ENCODE measurements at regions not wholly inside any gene's neighbourhood (a gene's known extent, or its start where the extent isn't known, plus 50 kb on each side); places are given as distances from the start of the nearest gene placed in this dataset.
"Not testable (repeated sequence)": the region's sequence is repeated elsewhere in the genome, so short reads cannot be mapped to it uniquely, and the experiment has no call there.

DNA sequence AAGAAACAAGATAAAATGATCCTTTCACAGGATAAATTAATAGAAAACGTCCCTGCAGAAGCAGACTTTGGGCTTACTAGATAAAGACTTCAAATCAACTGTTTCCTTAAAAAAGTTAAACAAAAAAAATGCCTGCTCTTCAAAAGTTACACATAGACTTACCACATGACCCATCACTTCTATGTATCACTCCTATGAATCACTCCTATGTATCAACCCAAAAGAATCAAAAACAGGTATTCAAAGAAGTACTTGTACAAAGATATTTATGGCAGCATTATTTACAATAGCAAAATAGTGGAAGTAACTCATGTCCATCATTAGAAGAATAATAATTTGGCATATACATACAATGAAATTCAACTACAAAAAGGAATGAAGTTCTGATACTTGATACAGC lies 56.3 kb upstream of the PRDM9 start:
- no peak for DNase-seq (ENCODE audit: low spot score)

GRCh38 chr5:23450187-23450586 lies 57.2 kb upstream of the PRDM9 start:
- no peak for DNase-seq (ENCODE audit: low spot score)

DNA sequence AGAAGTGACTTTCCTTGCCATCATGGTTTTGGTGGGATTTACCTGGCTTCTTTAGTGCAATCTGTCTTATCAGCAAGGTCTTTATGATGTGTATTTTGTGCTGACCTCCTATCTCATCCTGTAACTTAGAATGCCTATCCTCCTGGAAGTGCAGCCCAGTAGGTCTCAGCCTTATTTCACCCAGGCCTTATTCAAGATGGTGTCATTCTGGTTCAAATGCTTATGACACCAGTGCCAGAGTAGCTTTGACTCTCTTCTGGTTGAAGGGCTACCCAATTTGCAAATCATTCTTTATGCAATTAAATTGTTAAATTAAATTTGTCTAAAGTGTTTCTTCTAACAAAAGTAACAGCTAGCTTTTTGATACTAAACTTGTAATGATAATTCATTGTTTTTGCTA lies 58.8 kb upstream of the PRDM9 start:
- DNase-seq (ENCODE audit: low spot score), result no peak

GRCh38 chr5:23446424-23446823 lies 61.0 kb upstream of the PRDM9 start:
- DNase-seq (ENCODE audit: low spot score), result no peak

GRCh38 chr5:23445573-23445972 lies 61.8 kb upstream of the PRDM9 start:
- DNase-seq (ENCODE audit: low spot score), result no peak

GRCh38 chr5:23440703-23441102 lies 66.7 kb upstream of the PRDM9 start:
- no peak for DNase-seq (ENCODE audit: low spot score)

DNA sequence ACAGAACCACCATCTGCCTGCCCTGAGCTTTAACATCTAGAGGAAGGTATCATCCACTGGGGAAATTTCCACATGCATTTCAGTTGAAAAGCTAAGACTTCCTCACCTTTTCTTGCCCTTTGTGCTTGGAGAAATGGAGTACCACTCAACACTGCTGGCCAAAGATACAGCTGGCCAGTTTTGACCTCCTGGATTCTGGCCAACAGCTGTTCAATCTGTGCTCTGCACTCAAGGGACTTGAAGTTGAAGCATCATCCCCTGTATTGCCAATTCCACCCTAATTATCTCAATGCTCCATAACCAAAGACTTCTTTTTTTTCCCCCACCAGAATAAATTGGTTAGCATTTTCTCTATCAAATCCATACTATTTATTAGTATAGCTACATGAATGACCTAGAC lies 70.4 kb upstream of the PRDM9 start:
- no peak for DNase-seq (ENCODE audit: low spot score)

- no peak for DNase-seq (ENCODE audit: low spot score)
Measured at GRCh38 chr5:23433534-23434315, 73.7 kb upstream of the PRDM9 start.

GRCh38 chr5:23428705-23429104 lies 78.7 kb upstream of the PRDM9 start:
- no peak for DNase-seq (ENCODE audit: low spot score)

DNA sequence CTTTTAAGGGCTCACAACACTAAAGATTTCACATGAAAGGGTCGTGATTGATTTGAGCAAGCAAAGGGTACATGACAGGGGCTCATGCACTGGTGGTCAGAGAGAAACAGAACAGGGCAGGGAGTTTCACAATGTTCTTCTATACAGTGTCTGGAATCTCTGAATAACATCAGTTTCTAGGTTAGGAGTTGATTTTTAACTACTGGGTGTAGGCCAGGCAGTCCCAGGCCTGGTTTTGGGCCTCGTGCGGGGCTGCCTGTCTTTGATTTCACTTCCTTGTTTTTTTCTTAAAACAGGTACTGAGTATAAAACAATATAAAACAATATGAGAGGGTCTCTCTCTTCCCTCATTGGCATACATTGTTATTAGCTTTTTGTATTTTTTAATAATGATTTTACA lies 87.2 kb upstream of the PRDM9 start:
- not testable (repeated sequence) for DNase-seq (ENCODE audit: low spot score)

- DNase-seq (ENCODE audit: low spot score), result no peak
Measured at GRCh38 chr5:23419115-23419514, 88.3 kb upstream of the PRDM9 start.

DNA sequence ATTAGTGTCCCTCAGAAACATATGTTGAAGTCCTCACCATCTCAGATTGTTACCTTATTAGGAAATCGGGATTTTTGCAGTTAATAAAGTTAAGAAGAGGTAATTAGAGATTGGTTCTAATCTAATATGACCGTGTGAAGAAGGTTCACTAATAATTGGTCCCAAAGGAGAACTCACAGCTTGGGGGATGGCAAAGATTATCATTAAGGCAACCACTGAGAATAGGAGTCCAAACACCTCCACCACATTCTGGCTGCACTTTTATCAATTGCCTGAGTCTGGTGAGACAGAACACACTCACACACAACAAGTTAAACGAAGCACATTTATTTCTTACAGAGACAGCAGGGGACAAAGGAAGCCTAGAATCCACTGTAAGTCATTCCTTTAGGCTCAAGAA lies 94.9 kb upstream of the PRDM9 start:
- DNase-seq (ENCODE audit: low spot score), result no peak

- DNase-seq (ENCODE audit: low spot score), result no peak
Measured at GRCh38 chr5:23411994-23412393, 95.4 kb upstream of the PRDM9 start.

DNA sequence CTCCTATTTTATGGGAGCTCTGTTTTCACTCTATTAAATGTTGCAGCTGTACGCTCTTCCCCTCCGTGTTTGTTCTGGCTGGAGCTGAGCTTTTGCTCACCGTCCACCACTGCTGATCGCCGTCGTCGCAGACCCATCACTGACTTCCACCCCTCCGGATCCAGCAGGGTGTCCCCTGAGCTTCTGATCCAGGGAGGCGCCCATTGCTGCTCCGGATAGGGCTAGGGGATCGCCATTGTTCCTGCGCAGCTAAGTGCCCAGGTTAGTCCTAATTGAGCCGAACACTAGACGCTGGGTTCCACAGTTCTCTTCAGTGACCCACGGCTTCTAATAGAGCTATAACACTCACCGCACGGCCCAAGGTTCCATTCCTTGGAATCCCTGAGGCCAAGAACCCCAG lies 96.2 kb upstream of the PRDM9 start:
- DNase-seq (ENCODE audit: low spot score), result no peak

DNA sequence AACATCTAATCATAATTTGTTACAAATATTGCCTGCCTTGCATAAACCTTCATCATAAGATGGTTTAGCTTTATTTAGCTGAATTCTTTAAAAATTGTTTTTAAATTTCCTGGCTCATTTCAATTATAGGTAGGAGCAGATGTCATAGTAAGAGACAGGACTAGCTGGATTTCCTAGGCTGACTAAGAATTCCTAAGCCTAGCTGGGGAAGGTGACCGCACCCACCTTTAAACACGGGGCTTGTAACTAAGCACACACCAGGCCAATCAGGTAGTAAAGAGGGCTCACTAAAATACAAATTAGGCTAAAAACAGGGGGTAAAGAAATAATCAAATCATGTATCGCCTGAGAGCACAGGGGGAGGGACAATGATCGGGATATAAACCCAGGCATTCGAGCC lies 96.6 kb upstream of the PRDM9 start:
- DNase-seq (ENCODE audit: low spot score), result not testable (repeated sequence)

DNA sequence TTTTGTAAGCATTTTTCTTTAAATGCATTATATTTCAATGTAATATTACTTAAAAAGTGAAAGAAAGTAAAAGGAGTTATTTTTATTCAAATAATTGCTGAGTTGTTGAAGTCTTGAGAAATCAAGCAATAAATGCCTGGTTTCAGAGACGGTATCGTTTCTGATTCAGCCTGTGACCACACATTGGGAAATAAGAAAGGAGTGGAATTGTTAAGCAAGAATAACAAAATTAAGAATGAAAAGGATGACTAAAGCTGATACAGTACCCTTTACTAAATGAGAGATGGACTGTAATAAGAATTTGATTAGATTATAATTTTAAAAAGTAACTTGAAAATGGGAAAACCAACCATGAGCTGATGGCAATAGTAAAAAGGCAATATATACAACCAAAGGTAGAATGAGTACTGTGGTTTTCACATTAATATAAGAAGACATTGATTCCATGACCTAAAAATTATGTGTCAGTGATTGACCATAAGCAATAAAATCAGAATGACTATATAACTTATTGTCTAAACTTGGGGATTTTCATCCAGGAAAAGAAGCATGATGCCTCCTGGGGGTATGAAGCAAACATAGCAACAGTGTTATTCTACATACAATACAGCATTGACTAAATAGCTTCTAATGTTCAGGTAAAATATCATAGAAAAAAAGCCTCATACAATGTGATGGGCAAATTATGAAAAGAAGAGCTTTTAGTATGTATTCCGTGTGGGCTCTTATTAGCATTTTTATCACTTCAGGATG lies 101.9 kb upstream of the PRDM9 start:
- DNase-seq (ENCODE audit: low spot score), result no peak

DNA sequence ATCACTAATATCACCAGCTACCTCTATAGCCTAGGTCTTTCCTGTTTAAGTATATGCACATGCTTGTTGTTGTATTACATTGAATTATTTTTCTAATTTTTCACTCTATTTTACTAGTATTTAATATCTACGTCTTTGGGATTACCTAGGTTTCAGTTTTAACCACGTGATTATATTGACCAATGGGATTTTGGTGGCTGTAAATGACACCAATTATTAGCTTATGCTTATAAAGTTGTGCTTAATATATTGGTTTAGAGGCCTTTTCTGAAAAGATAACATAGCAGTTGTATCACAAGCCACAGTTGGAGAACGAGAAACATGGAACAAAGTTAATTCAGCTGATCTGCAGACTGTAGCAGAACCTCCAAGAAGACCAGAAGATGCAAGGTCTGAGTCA lies 104.8 kb upstream of the PRDM9 start:
- no peak for DNase-seq (ENCODE audit: low spot score)

GRCh38 chr5:23400951-23401350 lies 106.5 kb upstream of the PRDM9 start:
- DNase-seq (ENCODE audit: low spot score), result no peak

GRCh38 chr5:23396346-23396745 lies 111.1 kb upstream of the PRDM9 start:
- no peak for DNase-seq (ENCODE audit: low spot score)

GRCh38 chr5:23389291-23390101 lies 117.9 kb upstream of the PRDM9 start:
- no peak for DNase-seq (ENCODE audit: low spot score)

DNA sequence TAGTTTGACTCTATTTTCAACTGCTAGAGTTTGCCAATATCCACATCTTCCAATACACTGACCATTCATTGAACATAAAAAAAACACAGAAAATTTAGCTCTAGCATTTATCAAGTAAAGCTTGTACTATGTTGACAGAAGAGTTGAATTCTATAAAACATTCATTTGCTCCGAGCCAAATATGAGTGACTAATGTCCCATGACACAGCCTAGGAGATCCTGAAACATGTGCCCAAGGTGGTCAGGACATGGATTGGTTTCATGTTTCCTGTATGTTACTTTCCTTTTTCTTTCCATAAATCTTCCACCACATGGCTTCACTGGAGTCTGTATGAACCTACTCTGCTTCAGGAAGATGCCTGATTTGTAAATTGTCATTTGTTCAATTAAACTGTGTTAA lies 122.4 kb upstream of the PRDM9 start:
- DNase-seq (ENCODE audit: low spot score), result no peak

DNA sequence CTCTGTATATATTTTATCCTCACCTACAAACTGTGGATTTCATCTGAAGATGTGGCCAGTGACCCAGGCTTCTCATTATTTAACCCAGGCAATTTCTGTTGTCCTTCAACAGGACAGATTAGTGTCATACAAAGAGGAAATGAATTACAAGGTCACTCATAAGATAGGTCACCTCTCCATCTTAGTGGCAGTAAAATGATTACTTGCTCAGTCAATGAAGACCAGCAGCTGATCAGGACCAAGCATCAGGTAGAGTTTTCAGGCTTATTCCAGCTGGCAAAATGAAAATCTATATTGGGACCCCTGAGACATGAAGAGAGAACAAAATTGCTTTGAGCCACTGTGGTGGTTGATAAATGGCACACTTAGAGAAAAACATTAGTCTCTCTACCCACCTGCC lies 135.2 kb upstream of the PRDM9 start:
- DNase-seq (ENCODE audit: low spot score), result no peak

DNA sequence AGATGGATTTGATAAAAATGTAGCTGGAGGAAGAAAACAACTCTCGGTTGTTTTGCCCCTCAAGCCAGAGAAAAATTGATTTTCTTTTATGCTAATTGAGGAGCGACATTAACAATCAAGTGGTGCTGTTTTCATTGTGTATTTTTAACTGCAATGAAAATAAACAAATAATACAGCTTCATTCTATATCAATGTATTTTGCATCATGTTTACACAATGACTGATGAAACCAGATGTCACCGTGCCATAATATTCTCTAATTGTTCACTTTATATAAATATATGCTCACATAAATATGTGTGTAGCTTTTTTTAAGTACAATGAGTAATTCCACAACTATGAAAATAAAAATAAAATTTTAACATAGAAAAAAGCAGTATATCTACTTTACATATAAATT lies 139.0 kb upstream of the PRDM9 start:
- no peak for DNase-seq (ENCODE audit: low spot score)

Measured in AG08396 (cell line).